ENCODE measurements at regions not wholly inside any gene's neighbourhood (a gene's known extent, or its start where the extent isn't known, plus 50 kb on each side); places are given as distances from the start of the nearest gene placed in this dataset.

GRCh38 chr18:3367491-3368091 is 82.4 kb upstream of the TGIF1 start:
- TF ChIP-seq, protein P1, sequence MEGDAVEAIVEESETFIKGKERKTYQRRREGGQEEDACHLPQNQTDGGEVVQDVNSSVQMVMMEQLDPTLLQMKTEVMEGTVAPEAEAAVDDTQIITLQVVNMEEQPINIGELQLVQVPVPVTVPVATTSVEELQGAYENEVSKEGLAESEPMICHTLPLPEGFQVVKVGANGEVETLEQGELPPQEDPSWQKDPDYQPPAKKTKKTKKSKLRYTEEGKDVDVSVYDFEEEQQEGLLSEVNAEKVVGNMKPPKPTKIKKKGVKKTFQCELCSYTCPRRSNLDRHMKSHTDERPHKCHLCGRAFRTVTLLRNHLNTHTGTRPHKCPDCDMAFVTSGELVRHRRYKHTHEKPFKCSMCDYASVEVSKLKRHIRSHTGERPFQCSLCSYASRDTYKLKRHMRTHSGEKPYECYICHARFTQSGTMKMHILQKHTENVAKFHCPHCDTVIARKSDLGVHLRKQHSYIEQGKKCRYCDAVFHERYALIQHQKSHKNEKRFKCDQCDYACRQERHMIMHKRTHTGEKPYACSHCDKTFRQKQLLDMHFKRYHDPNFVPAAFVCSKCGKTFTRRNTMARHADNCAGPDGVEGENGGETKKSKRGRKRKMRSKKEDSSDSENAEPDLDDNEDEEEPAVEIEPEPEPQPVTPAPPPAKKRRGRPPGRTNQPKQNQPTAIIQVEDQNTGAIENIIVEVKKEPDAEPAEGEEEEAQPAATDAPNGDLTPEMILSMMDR (tag by site-specific recombination; IDR thresholded peaks at IDR 0.05) = no peak
- TF ChIP-seq, protein P2, sequence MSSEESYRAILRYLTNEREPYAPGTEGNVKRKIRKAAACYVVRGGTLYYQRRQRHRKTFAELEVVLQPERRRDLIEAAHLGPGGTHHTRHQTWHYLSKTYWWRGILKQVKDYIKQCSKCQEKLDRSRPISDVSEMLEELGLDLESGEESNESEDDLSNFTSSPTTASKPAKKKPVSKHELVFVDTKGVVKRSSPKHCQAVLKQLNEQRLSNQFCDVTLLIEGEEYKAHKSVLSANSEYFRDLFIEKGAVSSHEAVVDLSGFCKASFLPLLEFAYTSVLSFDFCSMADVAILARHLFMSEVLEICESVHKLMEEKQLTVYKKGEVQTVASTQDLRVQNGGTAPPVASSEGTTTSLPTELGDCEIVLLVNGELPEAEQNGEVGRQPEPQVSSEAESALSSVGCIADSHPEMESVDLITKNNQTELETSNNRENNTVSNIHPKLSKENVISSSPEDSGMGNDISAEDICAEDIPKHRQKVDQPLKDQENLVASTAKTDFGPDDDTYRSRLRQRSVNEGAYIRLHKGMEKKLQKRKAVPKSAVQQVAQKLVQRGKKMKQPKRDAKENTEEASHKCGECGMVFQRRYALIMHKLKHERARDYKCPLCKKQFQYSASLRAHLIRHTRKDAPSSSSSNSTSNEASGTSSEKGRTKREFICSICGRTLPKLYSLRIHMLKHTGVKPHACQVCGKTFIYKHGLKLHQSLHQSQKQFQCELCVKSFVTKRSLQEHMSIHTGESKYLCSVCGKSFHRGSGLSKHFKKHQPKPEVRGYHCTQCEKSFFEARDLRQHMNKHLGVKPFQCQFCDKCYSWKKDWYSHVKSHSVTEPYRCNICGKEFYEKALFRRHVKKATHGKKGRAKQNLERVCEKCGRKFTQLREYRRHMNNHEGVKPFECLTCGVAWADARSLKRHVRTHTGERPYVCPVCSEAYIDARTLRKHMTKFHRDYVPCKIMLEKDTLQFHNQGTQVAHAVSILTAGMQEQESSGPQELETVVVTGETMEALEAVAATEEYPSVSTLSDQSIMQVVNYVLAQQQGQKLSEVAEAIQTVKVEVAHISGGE (tag by site-specific recombination; conservative IDR thresholded peaks at IDR 0.05; ENCODE audit: low read depth) = no peak
- TF ChIP-seq ZFP37 (tag by site-specific recombination; IDR thresholded peaks at IDR 0.05) (no peak), SP2 (tag by site-specific recombination; IDR thresholded peaks at IDR 0.05) (no peak), ZBTB17 (tag by site-specific recombination; IDR thresholded peaks at IDR 0.05) (no peak), ZBTB8A (tag by site-specific recombination; IDR thresholded peaks at IDR 0.05) (no peak), ZNF776 (tag by site-specific recombination; IDR thresholded peaks at IDR 0.05; ENCODE audit: borderline replicate concordance) (no peak), PRDM10 (tag by site-specific recombination; IDR thresholded peaks at IDR 0.05) (no peak), REST (tag by site-specific recombination; IDR thresholded peaks at IDR 0.05) (no peak)
- TF ChIP-seq, protein P3, sequence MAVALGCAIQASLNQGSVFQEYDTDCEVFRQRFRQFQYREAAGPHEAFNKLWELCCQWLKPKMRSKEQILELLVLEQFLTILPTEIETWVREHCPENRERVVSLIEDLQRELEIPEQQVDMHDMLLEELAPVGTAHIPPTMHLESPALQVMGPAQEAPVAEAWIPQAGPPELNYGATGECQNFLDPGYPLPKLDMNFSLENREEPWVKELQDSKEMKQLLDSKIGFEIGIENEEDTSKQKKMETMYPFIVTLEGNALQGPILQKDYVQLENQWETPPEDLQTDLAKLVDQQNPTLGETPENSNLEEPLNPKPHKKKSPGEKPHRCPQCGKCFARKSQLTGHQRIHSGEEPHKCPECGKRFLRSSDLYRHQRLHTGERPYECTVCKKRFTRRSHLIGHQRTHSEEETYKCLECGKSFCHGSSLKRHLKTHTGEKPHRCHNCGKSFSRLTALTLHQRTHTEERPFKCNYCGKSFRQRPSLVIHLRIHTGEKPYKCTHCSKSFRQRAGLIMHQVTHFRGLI (tag by site-specific recombination; IDR thresholded peaks at IDR 0.05) = no peak
